ENCODE measurements at regions not wholly inside any gene's neighbourhood (a gene's known extent, or its start where the extent isn't known, plus 50 kb on each side); places are given as distances from the start of the nearest gene placed in this dataset.

DNA sequence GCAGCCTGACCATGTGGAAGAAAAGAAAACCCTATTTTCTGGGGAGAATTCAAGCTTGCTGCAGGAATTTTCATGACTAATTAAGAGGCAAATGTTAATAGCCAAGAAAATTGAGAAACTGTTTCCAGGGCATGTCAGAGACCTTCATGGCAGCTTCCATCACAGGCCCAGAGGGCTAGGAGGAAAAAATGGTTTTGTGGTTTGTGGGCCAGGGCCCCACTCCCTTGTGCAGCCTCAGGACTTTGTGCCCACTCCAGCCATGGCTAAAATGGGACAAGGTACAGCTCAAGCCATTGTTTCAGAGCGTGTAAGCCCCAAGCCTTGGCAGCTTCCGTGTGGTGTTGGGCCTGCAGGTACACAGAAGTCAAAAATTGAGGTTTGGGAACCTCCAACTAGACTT lies 282.9 kb downstream of the DCAF12L2 start:
- no CpG with 5 or more reads among the region's 2 CpGs for WGBS (ENCODE audit: insufficient coverage, low lambda C conversion rate)
- no peak for DNase-seq
- no peaks in the 10 kb centered on the region for H3K4me1 ChIP-seq (ENCODE audit: control insufficient read depth, insufficient read depth, low read length)
- no peak overlapping the region for H3K4me3 ChIP-seq (ENCODE audit: low read length)
- no peak overlapping the region for H3K27ac ChIP-seq (ENCODE audit: low read length)
- H3K9me3 ChIP-seq (ENCODE audit: control insufficient read depth, low read depth, low read length), result no peaks in the 10 kb centered on the region
- no peaks in the 10 kb centered on the region for H3K36me3 ChIP-seq (ENCODE audit: control insufficient read depth, insufficient read depth, low read length)
- no peaks in the 10 kb centered on the region for H3K27me3 ChIP-seq (ENCODE audit: control insufficient read depth, insufficient read depth, low read length)

- no CpG with 5 or more reads among the region's 4 CpGs for WGBS (ENCODE audit: insufficient coverage, low lambda C conversion rate)
- Histone ChIP-seq H3K36me3 (ENCODE audit: control insufficient read depth, insufficient read depth, low read length) (no peaks in the 10 kb centered on the region), H3K9me3 (ENCODE audit: control insufficient read depth, low read depth, low read length) (no peaks in the 10 kb centered on the region), H3K27ac (ENCODE audit: low read length) (no peak overlapping the region), H3K4me3 (ENCODE audit: low read length) (no peak overlapping the region), H3K4me1 (ENCODE audit: control insufficient read depth, insufficient read depth, low read length) (no peaks in the 10 kb centered on the region), H3K27me3 (ENCODE audit: control insufficient read depth, insufficient read depth, low read length) (no peaks in the 10 kb centered on the region)
- no peak for DNase-seq
Observed at GRCh38 chrX:125894947-125895346, 271.1 kb downstream of the DCAF12L2 start.

GRCh38 chrX:125895518-125895917 lies 270.6 kb downstream of the DCAF12L2 start:
- H3K4me1 ChIP-seq (ENCODE audit: control insufficient read depth, insufficient read depth, low read length), result no peaks in the 10 kb centered on the region
- no peaks in the 10 kb centered on the region for H3K9me3 ChIP-seq (ENCODE audit: control insufficient read depth, low read depth, low read length)
- H3K36me3 ChIP-seq (ENCODE audit: control insufficient read depth, insufficient read depth, low read length), result no peaks in the 10 kb centered on the region
- no peak overlapping the region for H3K27ac ChIP-seq (ENCODE audit: low read length)
- no CpG with 5 or more reads among the region's 3 CpGs for WGBS (ENCODE audit: insufficient coverage, low lambda C conversion rate)
- no peaks in the 10 kb centered on the region for H3K27me3 ChIP-seq (ENCODE audit: control insufficient read depth, insufficient read depth, low read length)
- no peak overlapping the region for H3K4me3 ChIP-seq (ENCODE audit: low read length)
- DNase-seq, result no peak

DNA sequence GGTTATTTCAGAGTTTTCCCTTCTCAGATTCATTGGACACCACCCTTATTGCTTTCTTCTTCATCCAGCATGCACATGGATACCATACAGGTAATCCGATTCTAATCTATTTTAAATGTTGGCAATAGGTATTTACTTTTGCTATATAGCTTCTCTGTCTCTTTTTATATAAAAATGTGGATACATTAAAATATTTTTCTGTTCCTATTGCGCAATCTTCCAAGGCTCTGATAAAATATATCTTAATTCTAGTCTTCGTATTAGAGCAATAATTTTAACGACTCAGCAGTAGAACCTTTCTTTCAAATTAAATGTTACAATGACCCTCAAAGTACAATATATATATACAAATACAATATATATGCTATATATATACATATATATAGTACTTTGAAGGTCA lies 239.8 kb downstream of the DCAF12L2 start:
- Histone ChIP-seq H3K4me1 (ENCODE audit: control insufficient read depth, insufficient read depth, low read length) (no peaks in the 10 kb centered on the region), H3K9me3 (ENCODE audit: control insufficient read depth, low read depth, low read length) (no peaks in the 10 kb centered on the region), H3K27ac (ENCODE audit: low read length) (no peak overlapping the region), H3K27me3 (ENCODE audit: control insufficient read depth, insufficient read depth, low read length) (no peaks in the 10 kb centered on the region), H3K36me3 (ENCODE audit: control insufficient read depth, insufficient read depth, low read length) (no peaks in the 10 kb centered on the region), H3K4me3 (ENCODE audit: low read length) (no peak overlapping the region)
- no peak for DNase-seq
- WGBS (ENCODE audit: insufficient coverage, low lambda C conversion rate), result 100% methylated on average over 1 of the region's 4 CpGs

- H3K36me3 ChIP-seq (ENCODE audit: control insufficient read depth, insufficient read depth, low read length), result no peaks in the 10 kb centered on the region
- no peak for DNase-seq
- H3K27ac ChIP-seq (ENCODE audit: low read length), result no peak overlapping the region
- H3K9me3 ChIP-seq (ENCODE audit: control insufficient read depth, low read depth, low read length), result no peaks in the 10 kb centered on the region
- WGBS (ENCODE audit: insufficient coverage, low lambda C conversion rate), result no CpG with 5 or more reads among the region's 1 CpG
- no peak overlapping the region for H3K4me3 ChIP-seq (ENCODE audit: low read length)
- no peaks in the 10 kb centered on the region for H3K4me1 ChIP-seq (ENCODE audit: control insufficient read depth, insufficient read depth, low read length)
- H3K27me3 ChIP-seq (ENCODE audit: control insufficient read depth, insufficient read depth, low read length), result no peaks in the 10 kb centered on the region
Observed at GRCh38 chrX:125940985-125941384, 225.1 kb downstream of the DCAF12L2 start.

- H3K27ac ChIP-seq (ENCODE audit: low read length), result no peak overlapping the region
- H3K9me3 ChIP-seq (ENCODE audit: control insufficient read depth, low read depth, low read length), result no peaks in the 10 kb centered on the region
- H3K36me3 ChIP-seq (ENCODE audit: control insufficient read depth, insufficient read depth, low read length), result no peaks in the 10 kb centered on the region
- no peak overlapping the region for H3K4me3 ChIP-seq (ENCODE audit: low read length)
- WGBS (ENCODE audit: insufficient coverage, low lambda C conversion rate), result no CpG with 5 or more reads among the region's 1 CpG
- H3K4me1 ChIP-seq (ENCODE audit: control insufficient read depth, insufficient read depth, low read length), result no peaks in the 10 kb centered on the region
- H3K27me3 ChIP-seq (ENCODE audit: control insufficient read depth, insufficient read depth, low read length), result no peaks in the 10 kb centered on the region
- no peak for DNase-seq
Observed at GRCh38 chrX:125947501-125947900, 218.6 kb downstream of the DCAF12L2 start.

- H3K4me3 ChIP-seq (ENCODE audit: low read length), result no peak overlapping the region
- DNase-seq, result no peak
- no peaks in the 10 kb centered on the region for H3K27me3 ChIP-seq (ENCODE audit: control insufficient read depth, insufficient read depth, low read length)
- no peaks in the 10 kb centered on the region for H3K9me3 ChIP-seq (ENCODE audit: control insufficient read depth, low read depth, low read length)
- no peak overlapping the region for H3K27ac ChIP-seq (ENCODE audit: low read length)
- H3K36me3 ChIP-seq (ENCODE audit: control insufficient read depth, insufficient read depth, low read length), result no peaks in the 10 kb centered on the region
- WGBS (ENCODE audit: insufficient coverage, low lambda C conversion rate), result no CpG with 5 or more reads among the region's 1 CpG
- no peaks in the 10 kb centered on the region for H3K4me1 ChIP-seq (ENCODE audit: control insufficient read depth, insufficient read depth, low read length)
Observed at GRCh38 chrX:125952973-125953372, 213.1 kb downstream of the DCAF12L2 start.

- no CpG with 5 or more reads among the region's 2 CpGs for WGBS (ENCODE audit: insufficient coverage, low lambda C conversion rate)
- Histone ChIP-seq H3K36me3 (ENCODE audit: control insufficient read depth, insufficient read depth, low read length) (no peaks in the 10 kb centered on the region), H3K27me3 (ENCODE audit: control insufficient read depth, insufficient read depth, low read length) (no peaks in the 10 kb centered on the region), H3K4me3 (ENCODE audit: low read length) (no peak overlapping the region), H3K9me3 (ENCODE audit: control insufficient read depth, low read depth, low read length) (no peaks in the 10 kb centered on the region), H3K4me1 (ENCODE audit: control insufficient read depth, insufficient read depth, low read length) (no peaks in the 10 kb centered on the region), H3K27ac (ENCODE audit: low read length) (no peak overlapping the region)
- DNase-seq, result no peak
Observed at GRCh38 chrX:125953814-125954213, 212.3 kb downstream of the DCAF12L2 start.

DNA sequence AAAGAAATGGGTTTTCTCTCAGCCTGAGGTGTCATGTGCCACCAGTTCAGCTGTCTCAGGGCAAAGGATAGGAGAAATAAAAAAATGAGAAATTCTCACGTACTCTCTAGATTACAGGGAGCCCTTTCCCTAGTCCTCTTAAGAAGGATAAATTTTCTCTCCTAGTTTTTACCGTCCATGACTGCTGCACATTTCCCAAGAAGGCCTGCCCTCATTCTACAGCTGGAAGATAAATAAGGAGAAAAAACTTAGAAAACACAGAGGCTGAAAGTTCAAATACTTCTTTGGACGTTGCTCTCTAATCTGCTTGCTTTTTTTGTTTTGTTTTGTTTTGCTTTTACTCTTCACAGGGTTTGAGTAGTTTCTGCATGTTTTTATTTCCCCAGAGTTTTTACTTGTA lies 211.9 kb downstream of the DCAF12L2 start:
- Histone ChIP-seq H3K9me3 (ENCODE audit: control insufficient read depth, low read depth, low read length) (no peaks in the 10 kb centered on the region), H3K4me1 (ENCODE audit: control insufficient read depth, insufficient read depth, low read length) (no peaks in the 10 kb centered on the region), H3K27ac (ENCODE audit: low read length) (no peak overlapping the region), H3K4me3 (ENCODE audit: low read length) (no peak overlapping the region), H3K36me3 (ENCODE audit: control insufficient read depth, insufficient read depth, low read length) (no peaks in the 10 kb centered on the region), H3K27me3 (ENCODE audit: control insufficient read depth, insufficient read depth, low read length) (no peaks in the 10 kb centered on the region)
- 60% methylated on average over 1 of the region's 3 CpGs for WGBS (ENCODE audit: insufficient coverage, low lambda C conversion rate)
- DNase-seq, result no peak

GRCh38 chrX:125977851-125978250 lies 188.2 kb downstream of the DCAF12L2 start:
- DNase-seq, result no peak
- no CpG with 5 or more reads among the region's 2 CpGs for WGBS (ENCODE audit: insufficient coverage, low lambda C conversion rate)
- Histone ChIP-seq H3K9me3 (ENCODE audit: control insufficient read depth, low read depth, low read length) (no peaks in the 10 kb centered on the region), H3K4me1 (ENCODE audit: control insufficient read depth, insufficient read depth, low read length) (no peaks in the 10 kb centered on the region), H3K27ac (ENCODE audit: low read length) (no peak overlapping the region), H3K27me3 (ENCODE audit: control insufficient read depth, insufficient read depth, low read length) (no peaks in the 10 kb centered on the region), H3K4me3 (ENCODE audit: low read length) (no peak overlapping the region), H3K36me3 (ENCODE audit: control insufficient read depth, insufficient read depth, low read length) (no peaks in the 10 kb centered on the region)

GRCh38 chrX:125998432-125998831 lies 167.7 kb downstream of the DCAF12L2 start:
- no CpG with 5 or more reads among the region's 2 CpGs for WGBS (ENCODE audit: insufficient coverage, low lambda C conversion rate)

More at GRCh38 chrX:125998432-125998831, 167.7 kb downstream of the DCAF12L2 start:
- Histone ChIP-seq H3K4me3 (ENCODE audit: low read length) (no peak overlapping the region), H3K9me3 (ENCODE audit: control insufficient read depth, low read depth, low read length) (no peaks in the 10 kb centered on the region), H3K36me3 (ENCODE audit: control insufficient read depth, insufficient read depth, low read length) (no peaks in the 10 kb centered on the region), H3K27ac (ENCODE audit: low read length) (no peak overlapping the region), H3K4me1 (ENCODE audit: control insufficient read depth, insufficient read depth, low read length) (no peaks in the 10 kb centered on the region), H3K27me3 (ENCODE audit: control insufficient read depth, insufficient read depth, low read length) (no peaks in the 10 kb centered on the region)
- no peak for DNase-seq
